ENCODE measurements at regions not wholly inside any gene's neighbourhood (a gene's known extent, or its start where the extent isn't known, plus 50 kb on each side); places are given as distances from the start of the nearest gene placed in this dataset.

- TF ChIP-seq, protein P1, sequence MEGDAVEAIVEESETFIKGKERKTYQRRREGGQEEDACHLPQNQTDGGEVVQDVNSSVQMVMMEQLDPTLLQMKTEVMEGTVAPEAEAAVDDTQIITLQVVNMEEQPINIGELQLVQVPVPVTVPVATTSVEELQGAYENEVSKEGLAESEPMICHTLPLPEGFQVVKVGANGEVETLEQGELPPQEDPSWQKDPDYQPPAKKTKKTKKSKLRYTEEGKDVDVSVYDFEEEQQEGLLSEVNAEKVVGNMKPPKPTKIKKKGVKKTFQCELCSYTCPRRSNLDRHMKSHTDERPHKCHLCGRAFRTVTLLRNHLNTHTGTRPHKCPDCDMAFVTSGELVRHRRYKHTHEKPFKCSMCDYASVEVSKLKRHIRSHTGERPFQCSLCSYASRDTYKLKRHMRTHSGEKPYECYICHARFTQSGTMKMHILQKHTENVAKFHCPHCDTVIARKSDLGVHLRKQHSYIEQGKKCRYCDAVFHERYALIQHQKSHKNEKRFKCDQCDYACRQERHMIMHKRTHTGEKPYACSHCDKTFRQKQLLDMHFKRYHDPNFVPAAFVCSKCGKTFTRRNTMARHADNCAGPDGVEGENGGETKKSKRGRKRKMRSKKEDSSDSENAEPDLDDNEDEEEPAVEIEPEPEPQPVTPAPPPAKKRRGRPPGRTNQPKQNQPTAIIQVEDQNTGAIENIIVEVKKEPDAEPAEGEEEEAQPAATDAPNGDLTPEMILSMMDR (IDR thresholded peaks at IDR 0.05; ENCODE audit: control extremely low read depth in 1 of 3, insufficient read depth in 1 of 3, low read depth in 1 of 3, low read length in 3 of 3): no peak
- no peak for TF ChIP-seq POLR2AphosphoS5 (IDR thresholded peaks at IDR 0.05; ENCODE audit: low read depth, low read length)
- no peak for TF ChIP-seq RBBP5 (IDR thresholded peaks at IDR 0.05; ENCODE audit: borderline replicate concordance, low read depth, low read length)
- TF ChIP-seq USF2 (IDR thresholded peaks at IDR 0.05; ENCODE audit: low read length): no peak
- no peak for TF ChIP-seq RNF2 (IDR thresholded peaks at IDR 0.05; ENCODE audit: borderline replicate concordance, low read depth, low read length, missing control alignments, poor library complexity, severe bottlenecking)
- no peak for TF ChIP-seq POLR2A (IDR thresholded peaks at IDR 0.05; ENCODE audit: control extremely low read depth in 1 of 2, low read depth in 2 of 2, low read length in 2 of 2)
- no peak for TF ChIP-seq EGR1 (IDR thresholded peaks at IDR 0.05; ENCODE audit: borderline replicate concordance, low read depth, low read length)
- TF ChIP-seq EZH2 (IDR thresholded peaks at IDR 0.05; ENCODE audit: low read depth, low read length, severe bottlenecking): no peak
- no peak for TF ChIP-seq JUND (IDR thresholded peaks at IDR 0.05; ENCODE audit: low read length)
- no peak for TF ChIP-seq RFX5 (IDR thresholded peaks at IDR 0.05; ENCODE audit: borderline replicate concordance, low read depth, low read length)
- TF ChIP-seq BACH1 (IDR thresholded peaks at IDR 0.05; ENCODE audit: low read length): no peak
- no peak for TF ChIP-seq SRF (IDR thresholded peaks at IDR 0.05; ENCODE audit: low read depth, low read length)
- no peak for TF ChIP-seq NANOG (IDR thresholded peaks at IDR 0.05; ENCODE audit: insufficient read depth, low read depth, low read length, poor library complexity, severe bottlenecking)
These were observed 58.9 kb upstream of the SLC1A4 start for GRCh38 chr2:64930258-64930671.

Data from H1 (cell line).